Rectal smooth muscle tissue (tissue), 1 donor: ENCODE measurements at regions not wholly inside any gene's neighbourhood (a gene's known extent, or its start where the extent isn't known, plus 50 kb on each side); places are given as distances from the start of the nearest gene placed in this dataset.

Experiments
- H3K27ac ChIP-seq: one replicate; pipeline ENCODE4 v1.7.0; 2013; ENCODE audit warnings: low read depth, low read length, inconsistent platforms
- H3K27me3 ChIP-seq: one replicate; pipeline ENCODE4 v1.7.0; 2013; ENCODE audit warnings: low read length; ENCODE audit not compliant: control insufficient read depth, insufficient read depth
- H3K36me3 ChIP-seq: one replicate; pipeline ENCODE4 v1.7.0; 2013; ENCODE audit warnings: low read length; ENCODE audit not compliant: control insufficient read depth, insufficient read depth
- H3K4me1 ChIP-seq: one replicate; pipeline ENCODE4 v1.7.0; 2013; ENCODE audit warnings: low read length; ENCODE audit not compliant: control insufficient read depth, insufficient read depth
- H3K4me3 ChIP-seq: one replicate; pipeline ENCODE4 v1.7.0; 2013; ENCODE audit warnings: low read length
- H3K9ac ChIP-seq: one replicate; pipeline ENCODE4 v1.7.0; 2013; ENCODE audit warnings: low read length

- Histone ChIP-seq H3K27me3 (no peaks in the 10 kb centered on the region), H3K4me1 (no peaks in the 10 kb centered on the region), H3K36me3 (no peaks in the 10 kb centered on the region), H3K9ac (no peak overlapping the region), H3K4me3 (no peak overlapping the region), H3K27ac (no peak overlapping the region)
Measured at GRCh38 chr5:38039091-38039490, 199.2 kb upstream of the GDNF start.

DNA sequence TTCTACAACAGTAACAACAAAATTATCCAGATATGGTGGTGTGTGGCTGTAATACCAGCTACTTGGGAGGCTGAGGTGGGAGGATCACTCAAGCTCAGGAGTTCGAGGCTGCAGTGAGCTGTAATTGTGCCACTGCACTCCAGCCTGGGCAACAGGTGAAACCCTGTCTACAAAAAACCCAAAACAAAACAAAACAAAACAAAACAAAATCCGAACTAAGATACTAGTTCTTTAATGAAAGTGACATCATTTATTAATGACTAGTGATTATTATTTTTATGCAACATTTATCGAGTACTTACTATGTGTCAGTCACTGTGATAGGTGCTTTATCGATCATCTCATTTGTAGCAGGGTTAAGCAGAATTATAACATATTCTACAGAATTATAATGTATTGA is 196.9 kb upstream of the GDNF start:
- no peaks in the 10 kb centered on the region for H3K4me1 ChIP-seq
- no peak overlapping the region for H3K27ac ChIP-seq
- H3K9ac ChIP-seq = no peak overlapping the region

GRCh38 chr5:38032149-38032548 is 192.3 kb upstream of the GDNF start:
- H3K27me3 ChIP-seq = no peaks in the 10 kb centered on the region
- H3K4me1 ChIP-seq = no peaks in the 10 kb centered on the region
- no peak overlapping the region for H3K9ac ChIP-seq
- no peak overlapping the region for H3K27ac ChIP-seq
- no peaks in the 10 kb centered on the region for H3K36me3 ChIP-seq
- no peak overlapping the region for H3K4me3 ChIP-seq

More for the DNA sequence above, 196.9 kb upstream of the GDNF start:
- H3K36me3 ChIP-seq = no peaks in the 10 kb centered on the region
- H3K4me3 ChIP-seq = no peak overlapping the region
- no peaks in the 10 kb centered on the region for H3K27me3 ChIP-seq

DNA sequence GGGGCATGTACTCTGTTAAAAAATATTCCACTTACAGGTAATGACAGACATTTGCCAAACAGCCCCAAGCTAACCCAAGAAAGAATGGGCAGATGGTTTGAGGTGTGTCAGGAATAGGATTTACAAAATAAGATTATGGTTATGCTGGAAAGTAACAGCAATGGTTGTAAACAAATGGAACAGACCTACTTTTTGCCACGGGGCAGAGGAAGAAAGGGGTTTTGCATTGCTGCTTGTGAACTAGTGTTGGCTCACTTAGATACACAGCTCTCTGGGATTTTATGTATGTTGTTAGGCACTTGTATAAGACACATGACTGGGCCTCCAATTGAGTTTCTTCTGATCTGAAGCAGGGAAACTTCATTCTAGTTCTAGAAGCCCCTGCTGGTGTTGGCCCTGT is 191.5 kb upstream of the GDNF start:
- H3K9ac ChIP-seq = no peak overlapping the region
- no peak overlapping the region for H3K4me3 ChIP-seq
- H3K36me3 ChIP-seq = no peaks in the 10 kb centered on the region
- no peaks in the 10 kb centered on the region for H3K4me1 ChIP-seq
- no peaks in the 10 kb centered on the region for H3K27me3 ChIP-seq
- no peak overlapping the region for H3K27ac ChIP-seq

- Histone ChIP-seq H3K36me3 (no peaks in the 10 kb centered on the region), H3K4me1 (no peaks in the 10 kb centered on the region), H3K9ac (no peak overlapping the region), H3K4me3 (no peak overlapping the region), H3K27ac (no peak overlapping the region), H3K27me3 (no peaks in the 10 kb centered on the region)
Measured at GRCh38 chr5:38029397-38030065, 189.7 kb upstream of the GDNF start.

GRCh38 chr5:38023799-38024198 is 184.0 kb upstream of the GDNF start:
- Histone ChIP-seq H3K4me3 (no peak overlapping the region), H3K27me3 (no peaks in the 10 kb centered on the region), H3K4me1 (no peaks in the 10 kb centered on the region), H3K27ac (no peak overlapping the region), H3K9ac (no peak overlapping the region), H3K36me3 (no peaks in the 10 kb centered on the region)

DNA sequence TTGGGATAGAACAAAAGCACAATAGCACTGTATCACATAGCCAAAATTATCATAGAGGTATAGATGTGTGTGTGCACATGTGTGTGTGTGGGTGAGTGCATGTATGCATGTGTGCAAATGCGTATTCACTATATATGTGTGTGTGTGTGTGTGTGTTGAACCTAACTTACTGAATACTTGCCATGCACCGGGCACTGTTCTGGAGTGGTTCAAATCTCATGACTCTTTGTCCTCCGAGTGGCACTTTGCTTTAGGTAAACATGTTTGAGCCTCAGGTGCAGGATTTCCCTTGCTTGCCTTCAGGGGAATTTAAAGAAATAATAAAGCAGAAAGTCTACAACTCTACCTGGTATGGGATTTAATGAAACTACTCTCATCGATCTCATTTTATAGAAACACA is 183.5 kb upstream of the GDNF start:
- Histone ChIP-seq H3K27me3 (no peaks in the 10 kb centered on the region), H3K36me3 (no peaks in the 10 kb centered on the region), H3K4me3 (no peak overlapping the region), H3K9ac (no peak overlapping the region), H3K27ac (no peak overlapping the region), H3K4me1 (no peaks in the 10 kb centered on the region)

GRCh38 chr5:38022631-38023030 is 182.8 kb upstream of the GDNF start:
- Histone ChIP-seq H3K36me3 (no peaks in the 10 kb centered on the region), H3K27ac (no peak overlapping the region), H3K4me3 (no peak overlapping the region), H3K9ac (no peak overlapping the region), H3K4me1 (no peaks in the 10 kb centered on the region), H3K27me3 (no peaks in the 10 kb centered on the region)

DNA sequence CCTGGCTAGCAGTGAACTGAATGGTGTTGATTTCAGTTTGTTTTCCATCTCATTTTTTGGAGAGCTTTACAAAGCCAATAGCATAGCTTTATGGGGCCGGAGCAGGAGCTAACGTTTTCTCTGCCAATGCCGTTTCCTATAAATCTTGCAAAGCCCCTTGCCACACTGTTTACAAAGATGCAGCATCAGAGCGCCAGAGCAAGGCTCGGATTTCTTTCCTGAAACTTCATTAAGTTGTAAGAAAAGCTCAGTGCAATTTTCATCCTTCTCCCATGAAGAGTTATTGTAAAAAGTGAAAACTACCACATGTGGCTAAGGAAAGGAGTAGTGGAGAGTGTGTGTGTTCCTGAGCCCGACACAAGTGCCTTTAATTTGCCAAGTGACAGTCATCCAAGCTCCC is 178.2 kb upstream of the GDNF start:
- H3K9ac ChIP-seq = no peak overlapping the region
- no peak overlapping the region for H3K4me3 ChIP-seq
- no peak overlapping the region for H3K27ac ChIP-seq
- H3K36me3 ChIP-seq = no peaks in the 10 kb centered on the region
- H3K27me3 ChIP-seq = no peaks in the 10 kb centered on the region
- no peaks in the 10 kb centered on the region for H3K4me1 ChIP-seq

DNA sequence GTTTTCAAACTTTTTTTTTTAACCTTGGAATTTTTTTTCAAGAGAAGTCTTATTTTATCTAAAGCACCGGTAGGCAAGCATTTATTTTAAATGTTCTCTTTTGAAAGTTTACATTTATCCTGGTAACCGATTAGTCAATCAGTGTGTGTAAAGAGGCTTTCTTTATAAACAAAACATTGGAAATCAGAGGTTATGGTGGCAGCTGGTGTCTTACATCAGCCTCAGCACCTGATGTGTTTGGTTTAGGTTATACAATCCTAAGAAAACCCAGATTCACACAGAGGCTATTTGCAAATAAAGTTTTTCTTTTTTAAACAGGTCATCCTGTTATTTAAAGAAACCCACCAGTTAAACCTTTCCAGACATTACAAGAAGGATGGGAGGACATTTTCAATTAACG is 173.3 kb upstream of the GDNF start:
- Histone ChIP-seq H3K9ac (no peak overlapping the region), H3K27me3 (no peaks in the 10 kb centered on the region), H3K4me3 (no peak overlapping the region), H3K27ac (no peak overlapping the region), H3K4me1 (no peaks in the 10 kb centered on the region), H3K36me3 (no peaks in the 10 kb centered on the region)

DNA sequence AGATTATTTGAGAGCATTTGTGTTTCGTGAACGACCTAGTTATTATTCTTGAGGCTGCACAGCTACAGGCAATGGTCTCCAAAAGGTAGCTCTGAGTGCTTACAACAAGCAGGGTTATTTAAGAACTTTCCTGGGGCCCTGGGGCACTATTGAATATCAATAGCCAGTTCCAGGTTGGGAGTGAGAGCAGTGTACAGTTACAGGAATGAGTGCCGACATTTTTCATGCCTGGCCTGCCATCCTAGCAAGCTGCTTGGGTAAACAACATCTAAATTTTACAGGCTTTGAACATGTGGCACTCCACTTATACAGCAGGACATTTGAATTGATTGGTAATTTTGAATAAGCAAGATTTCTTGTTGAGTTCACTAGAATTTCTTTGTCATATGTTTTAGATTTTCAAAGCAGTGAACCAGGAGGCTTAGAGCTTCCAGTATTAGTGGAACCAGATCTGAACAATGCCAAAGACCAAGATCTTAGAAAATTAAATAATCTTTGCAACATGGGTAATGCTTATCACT is 171.9 kb upstream of the GDNF start:
- Histone ChIP-seq H3K9ac (no peak overlapping the region), H3K4me3 (no peak overlapping the region), H3K27me3 (no peaks in the 10 kb centered on the region), H3K27ac (no peak overlapping the region), H3K36me3 (no peaks in the 10 kb centered on the region), H3K4me1 (no peaks in the 10 kb centered on the region)

GRCh38 chr5:38009749-38010358 is 170.0 kb upstream of the GDNF start:
- H3K27me3 ChIP-seq = no peaks in the 10 kb centered on the region
- H3K4me1 ChIP-seq = no peaks in the 10 kb centered on the region
- H3K9ac ChIP-seq = no peak overlapping the region
- no peak overlapping the region for H3K4me3 ChIP-seq
- no peaks in the 10 kb centered on the region for H3K36me3 ChIP-seq
- H3K27ac ChIP-seq = no peak overlapping the region

DNA sequence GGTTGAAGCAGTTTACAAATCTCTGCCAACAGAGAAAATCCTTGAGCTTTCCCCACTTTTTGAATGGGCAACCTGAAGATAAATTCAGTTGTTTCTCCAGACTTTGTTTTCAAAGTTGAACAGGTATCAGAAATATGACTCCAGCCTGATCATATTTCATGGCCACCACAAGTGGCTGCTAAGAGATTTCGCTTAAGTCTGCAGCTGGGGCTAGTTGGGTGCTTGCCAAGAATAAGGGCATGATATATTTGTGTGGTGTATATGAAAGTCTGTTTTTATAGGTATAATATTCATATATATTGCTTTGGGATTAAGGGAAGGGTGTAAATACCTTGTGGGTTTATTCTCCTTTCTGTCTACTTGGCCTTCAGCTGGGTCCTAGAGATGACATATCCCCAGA is 168.4 kb upstream of the GDNF start:
- Histone ChIP-seq H3K27me3 (no peaks in the 10 kb centered on the region), H3K9ac (no peak overlapping the region), H3K4me1 (no peaks in the 10 kb centered on the region), H3K4me3 (no peak overlapping the region), H3K36me3 (no peaks in the 10 kb centered on the region), H3K27ac (no peak overlapping the region)
